ENCODE measurements at regions not wholly inside any gene's neighbourhood (a gene's known extent, or its start where the extent isn't known, plus 50 kb on each side); places are given as distances from the start of the nearest gene placed in this dataset.

- DNase-seq = no peak
These were observed 543.4 kb upstream of the DIPK2B start for GRCh38 chrX:45743906-45744625.

- no peak for DNase-seq
These were observed 542.4 kb upstream of the DIPK2B start for GRCh38 chrX:45743081-45743533.

GRCh38 chrX:45740291-45740690 lies 539.6 kb upstream of the DIPK2B start:
- no peak for DNase-seq

- no peak for DNase-seq
These were observed 534.9 kb upstream of the DIPK2B start for GRCh38 chrX:45735571-45735970.

- no peak for DNase-seq
These were observed 530.8 kb upstream of the DIPK2B start for GRCh38 chrX:45731448-45731847.

- DNase-seq = no peak
These were observed 527.1 kb upstream of the DIPK2B start for GRCh38 chrX:45727761-45728160.

- no peak for DNase-seq
These were observed 521.8 kb upstream of the DIPK2B start for GRCh38 chrX:45722471-45722870.

- DNase-seq = no peak
These were observed 519.2 kb upstream of the DIPK2B start for GRCh38 chrX:45719751-45720501.

GRCh38 chrX:45718676-45719075 lies 518.0 kb upstream of the DIPK2B start:
- no peak for DNase-seq

- no peak for DNase-seq
These were observed 516.1 kb upstream of the DIPK2B start for GRCh38 chrX:45716750-45717149.

- no peak for DNase-seq
These were observed 515.1 kb upstream of the DIPK2B start for GRCh38 chrX:45715748-45716147.

- no peak for DNase-seq
These were observed 514.2 kb upstream of the DIPK2B start for GRCh38 chrX:45714866-45715265.

- DNase-seq = no peak
These were observed 511.4 kb upstream of the DIPK2B start for GRCh38 chrX:45712067-45712466.

GRCh38 chrX:45711231-45711630 lies 510.6 kb upstream of the DIPK2B start:
- DNase-seq = no peak

- no peak for DNase-seq
These were observed 509.6 kb upstream of the DIPK2B start for GRCh38 chrX:45710081-45710801.

GRCh38 chrX:45709381-45709780 lies 508.7 kb upstream of the DIPK2B start:
- no peak for DNase-seq

- no peak for DNase-seq
These were observed 498.5 kb upstream of the DIPK2B start for GRCh38 chrX:45699158-45699557.

- DNase-seq = no peak
These were observed 496.9 kb upstream of the DIPK2B start for GRCh38 chrX:45697591-45697990.

- no peak for DNase-seq
These were observed 496.1 kb upstream of the DIPK2B start for GRCh38 chrX:45696736-45697135.

GRCh38 chrX:45689971-45690370 lies 489.3 kb upstream of the DIPK2B start:
- DNase-seq = no peak

- no peak for DNase-seq
These were observed 483.2 kb upstream of the DIPK2B start for GRCh38 chrX:45683914-45684313.

GRCh38 chrX:45681891-45682290 lies 481.2 kb upstream of the DIPK2B start:
- DNase-seq = no peak

- DNase-seq = no peak
These were observed 469.2 kb upstream of the DIPK2B start for GRCh38 chrX:45669715-45670340.

Data from left kidney (tissue), 1 donor.